Erythroblast (primary cell): ENCODE measurements at regions not wholly inside any gene's neighbourhood (a gene's known extent, or its start where the extent isn't known, plus 50 kb on each side); places are given as distances from the start of the nearest gene placed in this dataset.

Experiments used
- GATA1 ChIP-seq: IDR thresholded peaks from 2 replicates; pipeline ENCODE4 v1.6.1; 2011; ENCODE audit warnings: low read depth, mild to moderate bottlenecking, control low read depth, low read length, moderate library complexity
- POLR2A ChIP-seq: IDR thresholded peaks from 2 replicates; pipeline ENCODE4 v1.6.1; 2011; ENCODE audit warnings: mild to moderate bottlenecking, low read length

- TF ChIP-seq POLR2A (no peak), GATA1 (no peak)
These were observed 92.7 kb upstream of the RESF1 start for GRCh38 chr12:31866523-31866922.
